ENCODE measurements at regions not wholly inside any gene's neighbourhood (a gene's known extent, or its start where the extent isn't known, plus 50 kb on each side); places are given as distances from the start of the nearest gene placed in this dataset.

- no peak for TF ChIP-seq CTCF (IDR thresholded peaks at IDR 0.05; ENCODE audit: low read depth, low read length)
- H3K4me3 ChIP-seq (ENCODE audit: low read depth, low read length), result no peak overlapping the region
- peak; percentile 15 for DNase-seq (ENCODE audit: low read depth)
Measured at GRCh38 chr17:74099442-74100340, 103.8 kb upstream of the RPL38 start.

- H3K4me3 ChIP-seq (ENCODE audit: low read depth, low read length), result no peak overlapping the region
- DNase-seq (ENCODE audit: low read depth), result no peak
- TF ChIP-seq MAX (IDR thresholded peaks at IDR 0.05; ENCODE audit: low read depth, low read length) (no peak), MYC (IDR thresholded peaks at IDR 0.05; ENCODE audit: low read depth, low read length) (no peak), POLR2A (IDR thresholded peaks at IDR 0.05; ENCODE audit: extremely low read depth, insufficient read length) (no peak), CTCF (IDR thresholded peaks at IDR 0.05; ENCODE audit: low read depth, low read length) (no peak)
Measured at GRCh38 chr17:74104921-74105320, 98.6 kb upstream of the RPL38 start.

- H3K4me3 ChIP-seq (ENCODE audit: low read depth, low read length), result no peak overlapping the region
- TF ChIP-seq MYC (IDR thresholded peaks at IDR 0.05; ENCODE audit: low read depth, low read length) (no peak), CTCF (IDR thresholded peaks at IDR 0.05; ENCODE audit: low read depth, low read length) (no peak), MAX (IDR thresholded peaks at IDR 0.05; ENCODE audit: low read depth, low read length) (no peak), POLR2A (IDR thresholded peaks at IDR 0.05; ENCODE audit: extremely low read depth, insufficient read length) (no peak)
- DNase-seq (ENCODE audit: low read depth), result no peak
Measured at GRCh38 chr17:74107107-74107506, 96.4 kb upstream of the RPL38 start.

GRCh38 chr17:74108126-74108705 is 95.3 kb upstream of the RPL38 start:
- no peak for DNase-seq (ENCODE audit: low read depth)
- no peak overlapping the region for H3K4me3 ChIP-seq (ENCODE audit: low read depth, low read length)
- TF ChIP-seq POLR2A (IDR thresholded peaks at IDR 0.05; ENCODE audit: extremely low read depth, insufficient read length) (no peak), CTCF (IDR thresholded peaks at IDR 0.05; ENCODE audit: low read depth, low read length) (no peak), MAX (IDR thresholded peaks at IDR 0.05; ENCODE audit: low read depth, low read length) (no peak), MYC (IDR thresholded peaks at IDR 0.05; ENCODE audit: low read depth, low read length) (no peak)

- no peak for DNase-seq (ENCODE audit: low read depth)
- TF ChIP-seq MAX (IDR thresholded peaks at IDR 0.05; ENCODE audit: low read depth, low read length) (no peak), CTCF (IDR thresholded peaks at IDR 0.05; ENCODE audit: low read depth, low read length) (no peak), MYC (IDR thresholded peaks at IDR 0.05; ENCODE audit: low read depth, low read length) (no peak), POLR2A (IDR thresholded peaks at IDR 0.05; ENCODE audit: extremely low read depth, insufficient read length) (no peak)
- no peak overlapping the region for H3K4me3 ChIP-seq (ENCODE audit: low read depth, low read length)
Measured at GRCh38 chr17:74110467-74110866, 93.0 kb upstream of the RPL38 start.
